H9 (cell line): ENCODE measurements at regions not wholly inside any gene's neighbourhood (a gene's known extent, or its start where the extent isn't known, plus 50 kb on each side); places are given as distances from the start of the nearest gene placed in this dataset.
"Not testable (repeated sequence)": the region's sequence is repeated elsewhere in the genome, so short reads cannot be mapped to it uniquely, and the experiment has no call there.

Source experiments
- DNase-seq: peaks from one replicate; pipeline ENCODE4 v3.0.0-alpha.2; 2017
- H2AFZ ChIP-seq: one replicate; pipeline ENCODE4 v1.6.1; 2013; ENCODE audit warnings: mild to moderate bottlenecking, low read length, control low read depth, moderate library complexity
- H2AK5ac ChIP-seq: 2 replicates; pipeline ENCODE4 v1.6.1; 2013; ENCODE audit warnings: low read length, control low read depth, mixed read lengths; ENCODE audit not compliant: insufficient read length
- H2BK120ac ChIP-seq: one replicate; pipeline ENCODE4 v1.6.1; 2013; ENCODE audit warnings: low read depth, mild to moderate bottlenecking, low read length, control low read depth, inconsistent platforms; ENCODE audit not compliant: poor library complexity, severe bottlenecking
- H2BK12ac ChIP-seq: 2 replicates; pipeline ENCODE4 v1.6.1; 2013; ENCODE audit warnings: low read length, control low read depth, mixed read lengths, low read depth; ENCODE audit not compliant: insufficient read length
- H2BK15ac ChIP-seq: 2 replicates; pipeline ENCODE4 v1.6.1; 2013; ENCODE audit warnings: low read depth, low read length, control low read depth
- H2BK20ac ChIP-seq: one replicate; pipeline ENCODE4 v1.6.1; 2013; ENCODE audit warnings: low read depth, mild to moderate bottlenecking, low read length, control low read depth, inconsistent platforms; ENCODE audit not compliant: poor library complexity, severe bottlenecking
- H2BK5ac ChIP-seq: 2 replicates; pipeline ENCODE4 v1.6.1; 2013; ENCODE audit warnings: low read length, control low read depth, mixed read lengths; ENCODE audit not compliant: insufficient read length
- H3K14ac ChIP-seq: 2 replicates; pipeline ENCODE4 v1.6.1; 2013; ENCODE audit warnings: low read length, control low read depth; ENCODE audit not compliant: insufficient read depth
- H3K18ac ChIP-seq: 2 replicates; pipeline ENCODE4 v1.6.1; 2013; ENCODE audit warnings: low read depth, mild to moderate bottlenecking, mixed read lengths, low read length, control low read depth; ENCODE audit not compliant: insufficient read length
- H3K23ac ChIP-seq: 2 replicates; pipeline ENCODE4 v1.6.1; 2013; ENCODE audit warnings: low read length, control low read depth, mixed read lengths, low read depth; ENCODE audit not compliant: insufficient read length
- H3K23me2 ChIP-seq: 2 replicates; pipeline ENCODE4 v1.6.1; 2013; ENCODE audit warnings: low read depth, mild to moderate bottlenecking, mixed read lengths, low read length, control low read depth; ENCODE audit not compliant: insufficient read length, poor library complexity, severe bottlenecking
- H3K27ac ChIP-seq: 2 replicates; pipeline ENCODE4 v1.5.1; 2013; ENCODE audit warnings: low read length, control low read depth, mixed read lengths, low read depth; ENCODE audit not compliant: insufficient read length
- H3K27me3 ChIP-seq: 2 replicates; pipeline ENCODE4 v1.6.1; 2013; ENCODE audit warnings: low read length, control low read depth, inconsistent platforms; ENCODE audit not compliant: insufficient read depth
- H3K4ac ChIP-seq: 2 replicates; pipeline ENCODE4 v1.6.1; 2013; ENCODE audit warnings: low read depth, mild to moderate bottlenecking, control low read depth, inconsistent platforms, low read length, moderate library complexity
- H3K4me1 ChIP-seq: 2 replicates; pipeline ENCODE4 v1.6.1; 2013; ENCODE audit warnings: low read length, control low read depth, inconsistent platforms; ENCODE audit not compliant: insufficient read depth
- H3K4me2 ChIP-seq: 2 replicates; pipeline ENCODE4 v1.6.1; 2013; ENCODE audit warnings: low read length, control low read depth, mixed read lengths; ENCODE audit not compliant: insufficient read length, insufficient read depth
- H3K56ac ChIP-seq: 2 replicates; pipeline ENCODE4 v1.6.1; 2013; ENCODE audit warnings: low read depth, mild to moderate bottlenecking, mixed read lengths, low read length, control low read depth; ENCODE audit not compliant: insufficient read length
- H3K79me1 ChIP-seq: 2 replicates; pipeline ENCODE4 v1.6.1; 2013; ENCODE audit warnings: low read depth, mild to moderate bottlenecking, moderate library complexity, low read length, control low read depth, inconsistent platforms; ENCODE audit not compliant: insufficient read depth, poor library complexity, severe bottlenecking
- H3K79me2 ChIP-seq: 2 replicates; pipeline ENCODE4 v1.6.1; 2013; ENCODE audit warnings: low read length, control low read depth, inconsistent platforms; ENCODE audit not compliant: insufficient read depth
- H3K9ac ChIP-seq: 2 replicates; pipeline ENCODE4 v1.6.1; 2013; ENCODE audit warnings: low read length, control low read depth, mixed read lengths; ENCODE audit not compliant: insufficient read length; ENCODE audit errors: extremely low read depth
- H3K9me3 ChIP-seq: one replicate; pipeline ENCODE4 v1.6.1; 2013; ENCODE audit warnings: low read depth, low read length, inconsistent platforms; ENCODE audit not compliant: control insufficient read depth
- H3T11ph ChIP-seq: one replicate; pipeline ENCODE4 v1.6.1; 2013; ENCODE audit warnings: mild to moderate bottlenecking, low read length, control low read depth, inconsistent platforms
- H4K20me1 ChIP-seq: one replicate; pipeline ENCODE4 v1.6.1; 2013; ENCODE audit not compliant: control insufficient read depth, insufficient read length, insufficient read depth
- H4K5ac ChIP-seq: 2 replicates; pipeline ENCODE4 v1.6.1; 2013; ENCODE audit warnings: low read depth, mild to moderate bottlenecking, mixed read lengths, low read length, control low read depth; ENCODE audit not compliant: insufficient read length
- H4K8ac ChIP-seq: replicated peaks from 2 replicates; pipeline ENCODE4 v1.6.1; 2013; ENCODE audit warnings: low read length, control low read depth, mixed read lengths, low read depth; ENCODE audit not compliant: insufficient read length
- H4K91ac ChIP-seq: 2 replicates; pipeline ENCODE4 v1.6.1; 2013; ENCODE audit warnings: low read depth, mild to moderate bottlenecking, moderate library complexity, mixed read lengths, low read length, control low read depth; ENCODE audit not compliant: insufficient read length
- H3K27ac Mint-ChIP-seq, 3 experiments: 2 replicates in 2 of 3; 3 replicates in 1 of 3; pipeline ENCODE4 v1.8.0; 2020 to 2021; ENCODE audit warnings: mixed read lengths in 3 of 3, mild to moderate bottlenecking in 1 of 3, moderate library complexity in 1 of 3
- H3K27me3 Mint-ChIP-seq: 2 replicates; pipeline ENCODE4 v1.8.0; 2021; ENCODE audit warnings: low read depth, mild to moderate bottlenecking, moderate library complexity, mixed read lengths
- H3K36me3 Mint-ChIP-seq, 3 experiments: 2 replicates in 2 of 3; 3 replicates in 1 of 3; pipeline ENCODE4 v1.8.0; 2020 to 2021; ENCODE audit warnings: low read depth in 3 of 3, mixed read lengths in 3 of 3; ENCODE audit not compliant: insufficient read depth in 1 of 3
- H3K4me1 Mint-ChIP-seq, 2 experiments: 2 replicates each; pipeline ENCODE4 v1.8.0; 2020; ENCODE audit warnings: mixed read lengths in 2 of 2
- H3K4me3 Mint-ChIP-seq, 2 experiments: 2 replicates in 1 of 2; 3 replicates in 1 of 2; pipeline ENCODE4 v1.8.0; 2020 to 2021; ENCODE audit warnings: mild to moderate bottlenecking in 2 of 2, mixed read lengths in 2 of 2, moderate library complexity in 1 of 2
- H3K9me3 Mint-ChIP-seq, 2 experiments: 2 replicates in 1 of 2; 3 replicates in 1 of 2; pipeline ENCODE4 v1.8.0; 2020; ENCODE audit warnings: mild to moderate bottlenecking in 2 of 2, mixed read lengths in 2 of 2, moderate library complexity in 1 of 2
- CTCF ChIP-seq: fragments of 200-600 bp; sonication (generic); conservative IDR thresholded peaks from 3 replicates; pipeline ENCODE4 v1.8.0; 2021; ENCODE audit warnings: antibody characterized with exemption, mild to moderate bottlenecking
- WGBS: extraction: QIAGEN DNeasy Blood & Tissue Kit; methylation state at CpG from one replicate; pipeline ENCODE4 v1.1.7; 2013; ENCODE audit warnings: missing lambda C conversion rate, low lambda C conversion rate, mixed read lengths; ENCODE audit not compliant: insufficient read length; ENCODE audit errors: extremely low coverage; 5-methylcytosine and 5-hydroxymethylcytosine counted together

GRCh38 chr1:96145492-96145891, 576.1 kb upstream of the PTBP2 start:
- Histone ChIP-seq H3K9ac (no peak overlapping the region), H2AFZ (no peak overlapping the region), H4K91ac (no peak overlapping the region), H3T11ph (no peak overlapping the region), H3K4ac (no peak overlapping the region), H4K8ac (no peak overlapping the region), H3K27me3 (no peaks in the 10 kb centered on the region), H2BK12ac (no peak overlapping the region), H4K20me1 (no peaks in the 10 kb centered on the region), H3K23me2 (no peaks in the 10 kb centered on the region), H4K5ac (no peak overlapping the region), H2BK20ac (no peak overlapping the region), H3K4me1 (no peaks in the 10 kb centered on the region), H3K4me2 (no peak overlapping the region), H3K23ac (no peak overlapping the region), H3K14ac (no peak overlapping the region), H2BK120ac (no peak overlapping the region), H2BK15ac (no peak overlapping the region), H3K27ac (no peak overlapping the region), H3K18ac (no peak overlapping the region), H2AK5ac (no peak overlapping the region), H3K9me3 (no peaks in the 10 kb centered on the region), H3K79me1 (no peaks in the 10 kb centered on the region), H3K56ac (no peak overlapping the region), H3K79me2 (no peaks in the 10 kb centered on the region), H2BK5ac (no peak overlapping the region)
- no peak overlapping the region for H3K27ac Mint-ChIP-seq
- no peak for TF ChIP-seq CTCF
- peaks cover 3% of the 10 kb centered on the region in 2 experiments; a peak in 1 of 4 replicates for H3K4me1 Mint-ChIP-seq
- H3K27me3 Mint-ChIP-seq, result no peaks in the 10 kb centered on the region
- DNase-seq, result no peak
- peaks cover 0 to 19% of the 10 kb centered on the region in 2 experiments; a peak in 4 of 5 replicates for H3K9me3 Mint-ChIP-seq
- no peak overlapping the region for H3K4me3 Mint-ChIP-seq
- H3K36me3 Mint-ChIP-seq, result peaks cover 0 to 25% (median 3%) of the 10 kb centered on the region in 3 experiments; a peak in 4 of 7 replicates

- not testable (repeated sequence) for H4K91ac ChIP-seq, H3K4ac ChIP-seq, H3K27ac ChIP-seq, H2BK120ac ChIP-seq, H3K9ac ChIP-seq, H3K4me1 Mint-ChIP-seq, H3K4me1 ChIP-seq, H3K23ac ChIP-seq, H3K4me3 Mint-ChIP-seq, H2BK20ac ChIP-seq, H3K27me3 Mint-ChIP-seq, H3K9me3 ChIP-seq, H3K27ac Mint-ChIP-seq, H4K20me1 ChIP-seq, H3K18ac ChIP-seq, DNase-seq, H2BK12ac ChIP-seq, H3K14ac ChIP-seq, H3K56ac ChIP-seq, H3T11ph ChIP-seq, H2AK5ac ChIP-seq, H3K27me3 ChIP-seq, H3K4me2 ChIP-seq, H2BK15ac ChIP-seq, H2BK5ac ChIP-seq, H3K23me2 ChIP-seq, H3K79me1 ChIP-seq, H4K5ac ChIP-seq, H4K8ac ChIP-seq, H3K79me2 ChIP-seq, H2AFZ ChIP-seq
- H3K9me3 Mint-ChIP-seq, result peaks cover 18 to 24% of the 10 kb centered on the region in 2 experiments
- no CpG with 5 or more reads among the region's 3 CpGs for WGBS
- H3K36me3 Mint-ChIP-seq, result peaks cover 2 to 32% (median 13%) of the 10 kb centered on the region in 3 experiments; a peak in 5 of 7 replicates
Observed at GRCh38 chr1:96152957-96153356, 568.6 kb upstream of the PTBP2 start.
